ENCODE measurements at regions not wholly inside any gene's neighbourhood (a gene's known extent, or its start where the extent isn't known, plus 50 kb on each side); places are given as distances from the start of the nearest gene placed in this dataset.

DNA sequence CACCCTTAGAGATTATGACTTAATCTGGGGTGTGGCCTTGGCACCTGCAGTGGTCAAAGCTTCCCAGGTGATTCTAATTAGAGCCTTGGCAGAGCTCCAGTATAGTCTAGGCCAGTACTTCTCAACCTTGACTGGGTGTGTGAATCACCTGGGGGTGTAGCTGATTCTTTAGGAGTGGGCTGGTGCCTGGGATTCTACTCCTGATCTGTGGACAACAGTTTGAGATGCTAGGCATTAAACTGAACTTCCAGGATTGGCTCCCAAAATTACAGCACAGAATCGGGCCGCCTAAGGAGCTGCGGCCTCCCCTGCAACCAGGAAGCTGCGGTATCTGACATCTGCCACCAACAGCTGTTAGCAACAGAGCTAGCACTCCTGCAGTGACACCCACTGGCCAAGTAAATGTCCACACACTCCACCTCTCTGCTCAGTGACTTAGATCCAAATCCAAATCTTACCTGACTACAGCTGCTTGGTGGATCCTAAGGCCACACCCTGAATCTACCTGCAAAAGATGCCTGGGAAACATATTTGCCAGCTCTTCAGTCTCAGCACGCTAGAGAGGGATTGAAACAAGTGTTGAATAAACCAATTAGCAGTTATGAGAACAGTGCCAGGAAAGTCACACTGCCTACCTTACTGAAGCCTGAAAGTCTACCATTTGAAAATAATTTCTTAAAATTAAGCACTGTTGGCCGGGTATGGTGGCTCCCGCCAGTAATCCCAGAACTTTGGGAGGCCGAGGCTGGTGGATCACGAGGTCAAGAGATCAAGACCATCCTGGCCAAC lies 126.7 kb downstream of the UNC5CL start:
- no peak for TF ChIP-seq POLR2AphosphoS5 (IDR thresholded peaks at IDR 0.05; ENCODE audit: low read depth, low read length)
- no peak for TF ChIP-seq POLR2A (IDR thresholded peaks at IDR 0.05; ENCODE audit: low read depth, low read length)
